ENCODE measurements at regions not wholly inside any gene's neighbourhood (a gene's known extent, or its start where the extent isn't known, plus 50 kb on each side); places are given as distances from the start of the nearest gene placed in this dataset.

- H3K9ac ChIP-seq (ENCODE audit: low read length), result no peak overlapping the region
- no peaks in the 10 kb centered on the region for H3F3A ChIP-seq (ENCODE audit: insufficient read depth, low read length)
- H3K79me2 ChIP-seq (ENCODE audit: low read length), result no peaks in the 10 kb centered on the region
- H3K9me2 ChIP-seq (replicated peaks; ENCODE audit: insufficient read depth, low read length), result no peaks in the 10 kb centered on the region
- no peaks in the 10 kb centered on the region for H3K9me3 ChIP-seq (replicated peaks; ENCODE audit: insufficient read depth, low read length)
- TF ChIP-seq EZH2phosphoT487 (IDR thresholded peaks at IDR 0.05; ENCODE audit: low read length), result no peak
- TF ChIP-seq CTCF (IDR thresholded peaks at IDR 0.05; ENCODE audit: low read length), result no peak
- no peak for TF ChIP-seq EZH2 (optimal IDR thresholded peaks at IDR 0.05; ENCODE audit: low read depth, low read length)
- H3K36me3 ChIP-seq (replicated peaks; ENCODE audit: insufficient read depth, low read length), result no peaks in the 10 kb centered on the region
- no peaks in the 10 kb centered on the region for H3K4me1 ChIP-seq (ENCODE audit: low read length)
- no peak overlapping the region for H3K27ac ChIP-seq (ENCODE audit: low read length)
- no peak overlapping the region for H3K4me2 ChIP-seq (ENCODE audit: low read depth, low read length)
- H3K27me3 ChIP-seq (replicated peaks; ENCODE audit: insufficient read depth, low read length), result no peaks in the 10 kb centered on the region
- no peak overlapping the region for H2AFZ ChIP-seq (ENCODE audit: low read length)
- DNase-seq, result no peak
- H3K4me3 ChIP-seq (ENCODE audit: low read length), result no peak overlapping the region
- H4K20me1 ChIP-seq (ENCODE audit: insufficient read depth, low read length), result no peaks in the 10 kb centered on the region
Observed at GRCh38 chr2:234142530-234142929, 92.0 kb downstream of the SPP2 start.

- no peak for DNase-seq
- H3K9me3 ChIP-seq (replicated peaks; ENCODE audit: insufficient read depth, low read length), result no peaks in the 10 kb centered on the region
- no peaks in the 10 kb centered on the region for H3K27me3 ChIP-seq (replicated peaks; ENCODE audit: insufficient read depth, low read length)
- H3K27ac ChIP-seq (ENCODE audit: low read length), result no peak overlapping the region
- H3K9ac ChIP-seq (ENCODE audit: low read length), result no peak overlapping the region
- no peaks in the 10 kb centered on the region for H3K79me2 ChIP-seq (ENCODE audit: low read length)
- no peak for TF ChIP-seq CTCF (IDR thresholded peaks at IDR 0.05; ENCODE audit: low read length)
- TF ChIP-seq EZH2phosphoT487 (IDR thresholded peaks at IDR 0.05; ENCODE audit: low read length), result no peak
- TF ChIP-seq EZH2 (optimal IDR thresholded peaks at IDR 0.05; ENCODE audit: low read depth, low read length), result no peak
- no peak overlapping the region for H2AFZ ChIP-seq (ENCODE audit: low read length)
- no peaks in the 10 kb centered on the region for H3K9me2 ChIP-seq (replicated peaks; ENCODE audit: insufficient read depth, low read length)
- H3F3A ChIP-seq (ENCODE audit: insufficient read depth, low read length), result no peaks in the 10 kb centered on the region
- H4K20me1 ChIP-seq (ENCODE audit: insufficient read depth, low read length), result no peaks in the 10 kb centered on the region
- no peak overlapping the region for H3K4me2 ChIP-seq (ENCODE audit: low read depth, low read length)
- H3K4me1 ChIP-seq (ENCODE audit: low read length), result no peaks in the 10 kb centered on the region
- no peak overlapping the region for H3K4me3 ChIP-seq (ENCODE audit: low read length)
- no peaks in the 10 kb centered on the region for H3K36me3 ChIP-seq (replicated peaks; ENCODE audit: insufficient read depth, low read length)
Observed at GRCh38 chr2:234139755-234140154, 89.3 kb downstream of the SPP2 start.

- H3F3A ChIP-seq (ENCODE audit: insufficient read depth, low read length), result no peaks in the 10 kb centered on the region
- TF ChIP-seq CTCF (IDR thresholded peaks at IDR 0.05; ENCODE audit: low read length) (no peak), EZH2 (optimal IDR thresholded peaks at IDR 0.05; ENCODE audit: low read depth, low read length) (no peak), EZH2phosphoT487 (IDR thresholded peaks at IDR 0.05; ENCODE audit: low read length) (no peak)
- H2AFZ ChIP-seq (ENCODE audit: low read length), result no peak overlapping the region
- no peaks in the 10 kb centered on the region for H3K27me3 ChIP-seq (replicated peaks; ENCODE audit: insufficient read depth, low read length)
- H3K9me3 ChIP-seq (replicated peaks; ENCODE audit: insufficient read depth, low read length), result no peaks in the 10 kb centered on the region
- H3K9ac ChIP-seq (ENCODE audit: low read length), result no peak overlapping the region
- no peak for DNase-seq
- H3K4me1 ChIP-seq (ENCODE audit: low read length), result no peaks in the 10 kb centered on the region
- H3K79me2 ChIP-seq (ENCODE audit: low read length), result no peaks in the 10 kb centered on the region
- no peak overlapping the region for H3K27ac ChIP-seq (ENCODE audit: low read length)
- no peak overlapping the region for H3K4me2 ChIP-seq (ENCODE audit: low read depth, low read length)
- no peak overlapping the region for H3K4me3 ChIP-seq (ENCODE audit: low read length)
- H4K20me1 ChIP-seq (ENCODE audit: insufficient read depth, low read length), result no peaks in the 10 kb centered on the region
- no peaks in the 10 kb centered on the region for H3K36me3 ChIP-seq (replicated peaks; ENCODE audit: insufficient read depth, low read length)
- H3K9me2 ChIP-seq (replicated peaks; ENCODE audit: insufficient read depth, low read length), result no peaks in the 10 kb centered on the region
Observed at GRCh38 chr2:234138836-234139235, 88.3 kb downstream of the SPP2 start.
